WTC11 (cell line): ENCODE measurements at regions not wholly inside any gene's neighbourhood (a gene's known extent, or its start where the extent isn't known, plus 50 kb on each side); places are given as distances from the start of the nearest gene placed in this dataset.

ENCODE experiments used
- ATF3 ChIP-seq: sonication (generic); formaldehyde crosslinking; conservative IDR thresholded peaks from 2 replicates; pipeline ENCODE4 v1.8.1; 2022; ENCODE audit warnings: mild to moderate bottlenecking, missing genetic modification reagents
- CTCF ChIP-seq: fragments of 200-600 bp; IDR thresholded peaks from 2 replicates; pipeline ENCODE4 v1.8.0; 2022; ENCODE audit warnings: antibody characterized with exemption
- FOXP4 ChIP-seq: sonication (generic); formaldehyde crosslinking; IDR thresholded peaks from 2 replicates; pipeline ENCODE4 v1.8.0; 2022; ENCODE audit warnings: mild to moderate bottlenecking, missing genetic modification reagents
- JAZF1 ChIP-seq: fragments of 250-450 bp; sonication (Bioruptor Pico); IDR thresholded peaks from 2 replicates; pipeline ENCODE4 v1.9.0; 2021; ENCODE audit warnings: moderate library complexity, mild to moderate bottlenecking, inconsistent platforms
- NFYB ChIP-seq: sonication (generic); formaldehyde crosslinking; conservative IDR thresholded peaks from 2 replicates; pipeline ENCODE4 v1.8.0; 2022; ENCODE audit warnings: low read depth, missing genetic modification reagents
- SOX15 ChIP-seq: fragments of 250-450 bp; sonication (Bioruptor Pico); IDR thresholded peaks from 2 replicates; pipeline ENCODE4 v1.9.0; 2021; ENCODE audit warnings: mild to moderate bottlenecking
- TEAD4 ChIP-seq: sonication (generic); formaldehyde crosslinking; IDR thresholded peaks from 2 replicates; pipeline ENCODE4 v1.8.0; 2022; ENCODE audit warnings: mild to moderate bottlenecking, missing genetic modification reagents
- USF2 ChIP-seq: sonication (generic); formaldehyde crosslinking; IDR thresholded peaks from 2 replicates; pipeline ENCODE4 v1.8.1; 2023; ENCODE audit warnings: mild to moderate bottlenecking, missing genetic modification reagents, moderate library complexity
- ZMAT4 ChIP-seq: fragments of 250-450 bp; sonication (Bioruptor Pico); IDR thresholded peaks from 2 replicates; pipeline ENCODE4 v1.9.0; 2021; ENCODE audit warnings: mild to moderate bottlenecking

GRCh38 chr12:67918441-67918840 lies 70.8 kb upstream of the IFNG-AS1 start:
- TF ChIP-seq SOX15, result no peak
- no peak for TF ChIP-seq JAZF1 (CRISPR knock-in tag)
- TF ChIP-seq CTCF, result no peak
- TF ChIP-seq NFYB, result no peak
- no peak for TF ChIP-seq ZMAT4 (CRISPR knock-in tag)
- TF ChIP-seq FOXP4, result no peak
- TF ChIP-seq TEAD4 (CRISPR knock-in tag), result no peak
- TF ChIP-seq USF2 (CRISPR knock-in tag), result no peak
- no peak for TF ChIP-seq ATF3 (CRISPR knock-in tag)
